Retinal pigment epithelial cell (primary cell): ENCODE measurements at regions not wholly inside any gene's neighbourhood (a gene's known extent, or its start where the extent isn't known, plus 50 kb on each side); places are given as distances from the start of the nearest gene placed in this dataset.

Source experiments
- DNase-seq: peaks from one replicate; pipeline ENCODE4 v3.0.0-alpha.2; 2010; ENCODE audit warnings: low read depth
- H3K4me3 ChIP-seq: 2 replicates; pipeline ENCODE4 v1.5.1; 2011; ENCODE audit warnings: mild to moderate bottlenecking, low read length, control low read depth, moderate library complexity
- TF ChIP-seq, protein P1 (sequence below): conservative IDR thresholded peaks from 2 replicates; pipeline ENCODE4 v1.5.1; 2011; ENCODE audit warnings: low read depth, low read length, control low read depth, inconsistent platforms

GRCh38 chr11:112723676-112724495, 237.3 kb upstream of the NCAM1 start:
- TF ChIP-seq, protein P1, sequence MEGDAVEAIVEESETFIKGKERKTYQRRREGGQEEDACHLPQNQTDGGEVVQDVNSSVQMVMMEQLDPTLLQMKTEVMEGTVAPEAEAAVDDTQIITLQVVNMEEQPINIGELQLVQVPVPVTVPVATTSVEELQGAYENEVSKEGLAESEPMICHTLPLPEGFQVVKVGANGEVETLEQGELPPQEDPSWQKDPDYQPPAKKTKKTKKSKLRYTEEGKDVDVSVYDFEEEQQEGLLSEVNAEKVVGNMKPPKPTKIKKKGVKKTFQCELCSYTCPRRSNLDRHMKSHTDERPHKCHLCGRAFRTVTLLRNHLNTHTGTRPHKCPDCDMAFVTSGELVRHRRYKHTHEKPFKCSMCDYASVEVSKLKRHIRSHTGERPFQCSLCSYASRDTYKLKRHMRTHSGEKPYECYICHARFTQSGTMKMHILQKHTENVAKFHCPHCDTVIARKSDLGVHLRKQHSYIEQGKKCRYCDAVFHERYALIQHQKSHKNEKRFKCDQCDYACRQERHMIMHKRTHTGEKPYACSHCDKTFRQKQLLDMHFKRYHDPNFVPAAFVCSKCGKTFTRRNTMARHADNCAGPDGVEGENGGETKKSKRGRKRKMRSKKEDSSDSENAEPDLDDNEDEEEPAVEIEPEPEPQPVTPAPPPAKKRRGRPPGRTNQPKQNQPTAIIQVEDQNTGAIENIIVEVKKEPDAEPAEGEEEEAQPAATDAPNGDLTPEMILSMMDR = no peak

DNA sequence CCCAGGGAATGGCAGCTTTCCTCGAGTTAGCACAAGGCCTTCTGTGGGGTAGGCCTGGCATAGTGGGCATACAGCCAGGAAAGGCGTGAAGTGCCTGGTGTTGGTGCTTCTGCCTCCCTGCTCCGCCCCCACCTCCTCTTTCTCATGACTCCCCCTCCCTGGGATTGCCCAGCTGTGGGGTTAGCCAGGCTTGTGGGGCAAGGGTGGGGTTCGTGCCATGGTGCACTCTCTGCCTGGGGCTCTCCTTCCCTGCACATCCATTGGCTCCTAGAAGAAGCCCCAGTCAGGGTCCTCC, 236.8 kb upstream of the NCAM1 start:
- TF ChIP-seq, protein P1 = no peak
- no peak overlapping the region for H3K4me3 ChIP-seq
- no peak for DNase-seq

More at GRCh38 chr11:112723676-112724495, 237.3 kb upstream of the NCAM1 start:
- DNase-seq = no peak
- H3K4me3 ChIP-seq = no peak overlapping the region

DNA sequence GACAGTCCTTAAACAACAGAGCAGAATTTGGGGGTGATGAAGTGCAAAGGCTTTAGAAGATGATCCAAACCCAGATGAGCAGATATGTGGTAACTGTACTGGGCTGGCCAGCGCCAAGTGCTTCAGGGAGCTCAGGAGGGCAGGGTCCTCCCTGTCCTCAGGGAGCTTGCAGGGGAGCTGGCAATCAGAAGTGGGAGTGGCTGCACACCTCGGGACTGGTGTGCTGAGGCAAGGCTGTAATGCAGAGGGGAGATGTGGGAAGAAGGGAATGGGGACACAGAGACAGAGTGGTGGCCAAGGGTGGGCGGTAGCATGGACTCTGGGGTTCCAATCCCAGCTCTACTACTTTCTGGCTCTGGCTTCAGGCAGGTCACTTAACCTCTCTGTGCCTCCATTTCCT, 235.6 kb upstream of the NCAM1 start:
- TF ChIP-seq, protein P1 = no peak
- DNase-seq = no peak
- H3K4me3 ChIP-seq = no peak overlapping the region

DNA sequence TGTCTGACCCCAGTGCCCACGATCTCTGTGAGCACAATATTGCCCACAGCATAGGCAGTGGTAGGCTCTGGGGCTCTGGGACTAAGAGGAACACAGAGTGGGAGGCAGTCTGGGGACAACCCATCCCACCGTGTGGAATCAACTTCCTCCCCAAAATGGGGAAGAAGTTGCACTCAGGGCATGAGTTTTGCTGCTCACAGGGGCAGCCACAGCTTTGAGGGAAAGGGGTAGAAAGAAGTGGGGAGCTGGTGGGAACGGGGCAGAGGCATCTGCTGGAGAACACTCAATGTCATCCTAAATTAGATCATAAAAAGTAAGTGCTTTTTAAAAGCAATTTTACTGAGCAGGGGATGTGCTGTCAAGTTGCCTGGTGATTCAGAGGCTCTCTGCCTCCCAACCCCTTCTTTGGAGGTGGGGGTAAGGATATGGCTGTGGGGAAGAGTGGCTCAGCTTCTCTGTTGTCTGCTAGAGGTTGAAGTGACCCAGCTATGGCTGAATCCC, 233.8 kb upstream of the NCAM1 start:
- DNase-seq = no peak
- H3K4me3 ChIP-seq = no peak overlapping the region
- TF ChIP-seq, protein P1 = no peak

DNA sequence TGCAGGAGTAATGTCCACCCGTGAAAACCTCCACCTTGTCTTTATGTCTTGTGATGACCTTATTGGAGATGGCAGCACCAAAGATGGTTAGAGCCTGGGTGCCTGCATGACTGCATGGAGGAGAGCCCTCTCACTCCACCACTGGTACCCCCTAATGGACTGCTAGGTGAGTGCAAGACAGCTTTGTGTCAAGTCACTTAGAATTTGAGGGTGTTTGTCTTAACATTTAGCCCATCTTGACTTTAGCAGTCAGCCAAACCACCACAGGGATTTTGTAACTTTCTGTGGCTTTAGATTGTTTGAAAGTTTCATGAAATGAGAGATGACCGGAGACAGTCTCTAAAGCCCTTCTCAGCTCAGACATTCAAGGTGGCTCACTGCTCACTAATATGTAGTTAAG, 232.9 kb upstream of the NCAM1 start:
- H3K4me3 ChIP-seq = no peak overlapping the region
- TF ChIP-seq, protein P1 = no peak
- DNase-seq = no peak

DNA sequence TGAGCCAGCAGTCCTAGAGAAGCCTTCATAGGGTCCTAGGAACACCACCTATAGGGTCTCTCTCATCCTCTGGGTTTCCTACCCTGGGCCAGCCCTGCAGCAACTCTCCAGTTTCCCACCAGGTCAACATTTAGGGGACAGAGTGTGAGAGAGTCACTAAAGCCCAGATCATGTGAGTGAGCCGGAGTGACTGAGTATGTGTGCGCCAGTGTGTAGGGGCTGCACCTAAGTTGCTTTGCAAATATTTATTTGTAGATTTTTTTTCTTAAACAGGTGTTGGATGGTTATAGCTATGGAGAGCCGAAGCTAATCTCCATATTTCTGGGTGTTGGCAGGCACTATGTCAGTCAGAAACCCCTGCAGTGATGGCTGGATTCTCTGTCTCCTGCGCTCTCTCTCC, 232.5 kb upstream of the NCAM1 start:
- DNase-seq = no peak
- H3K4me3 ChIP-seq = no peak overlapping the region
- TF ChIP-seq, protein P1 = no peak

DNA sequence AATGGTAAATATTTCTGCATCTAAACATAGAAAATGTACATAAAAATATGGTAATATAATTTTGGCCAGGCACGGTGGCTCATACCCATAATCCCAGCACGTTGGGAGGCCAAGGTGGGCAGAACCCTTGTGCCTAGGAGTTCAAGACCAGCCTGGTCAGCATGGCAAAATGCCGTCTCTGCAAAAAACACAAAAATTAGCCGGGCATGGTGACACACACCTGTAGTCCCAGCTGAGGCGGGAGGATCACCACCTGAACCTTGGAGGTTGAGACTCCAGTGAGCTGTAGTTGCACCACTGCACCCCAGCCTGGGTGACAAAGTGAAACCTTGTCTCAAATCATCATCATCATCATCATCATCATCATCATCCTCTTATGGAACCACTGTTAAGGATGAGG, 230.6 kb upstream of the NCAM1 start:
- TF ChIP-seq, protein P1 = no peak
- no peak for DNase-seq
- H3K4me3 ChIP-seq = no peak overlapping the region
